CD4-positive, alpha-beta memory T cell (primary cell): ENCODE measurements at regions not wholly inside any gene's neighbourhood (a gene's known extent, or its start where the extent isn't known, plus 50 kb on each side); places are given as distances from the start of the nearest gene placed in this dataset.
A peak's percentile ranks its signal among the peaks of the same experiment; 100 is the strongest.

Experiments
- CTCF ChIA-PET: fragments of 350-600 bp; sonication (Branson Sonifier 250); formaldehyde crosslinking; loops from one replicate; lab custom pipeline; 2021; ENCODE audit warnings: inconsistent platforms; ENCODE audit not compliant: partially characterized antibody; lab: Charles Lee
- POLR2A ChIA-PET: fragments of 350-600 bp; sonication (Branson Sonifier 250); formaldehyde crosslinking; loops from one replicate; lab custom pipeline; 2021; ENCODE audit not compliant: partially characterized antibody; lab: Charles Lee
- DNase-seq, 5 donors: peaks; one replicate each; pipeline versions ENCODE4 v3.0.0 to v3.0.0-alpha.2; 2020 to 2022; ENCODE audit warnings: mixed read lengths in 1 of 5
- H3K27ac ChIP-seq: one replicate; pipeline ENCODE4 v1.7.0; 2013; ENCODE audit warnings: low read depth, low read length
- H3K27me3 ChIP-seq: 2 replicates; pipeline ENCODE4 v1.7.0; 2013; ENCODE audit warnings: mild to moderate bottlenecking, low read length, moderate library complexity; ENCODE audit not compliant: insufficient read depth
- H3K36me3 ChIP-seq: 2 replicates; pipeline ENCODE4 v1.7.0; 2013; ENCODE audit warnings: mild to moderate bottlenecking, low read length, moderate library complexity; ENCODE audit not compliant: insufficient read depth
- H3K4me1 ChIP-seq: 2 replicates; pipeline ENCODE4 v1.7.0; 2013; ENCODE audit warnings: mild to moderate bottlenecking, low read length, moderate library complexity; ENCODE audit not compliant: insufficient read depth
- H3K4me3 ChIP-seq, 2 donors: one replicate each; pipeline ENCODE4 v1.7.0; 2013; ENCODE audit warnings: low read length in 2 of 2, mild to moderate bottlenecking in 1 of 2
- H3K9me3 ChIP-seq, 2 donors: one replicate each; pipeline ENCODE4 v1.7.0; 2013; ENCODE audit warnings: low read length in 2 of 2, control low read depth in 1 of 2; ENCODE audit not compliant: control insufficient read depth in 1 of 2
- H3K27ac Mint-ChIP-seq, 7 donors: one replicate each; pipeline ENCODE4 v1.8.0; 2020 to 2021; ENCODE audit warnings: mixed read lengths in 7 of 7, mild to moderate bottlenecking in 6 of 7, inconsistent platforms in 3 of 7, moderate library complexity in 3 of 7
- H3K27me3 Mint-ChIP-seq, 2 donors: one replicate each; pipeline ENCODE4 v1.8.0; 2020 to 2021; ENCODE audit warnings: mixed read lengths in 2 of 2
- H3K36me3 Mint-ChIP-seq, 2 donors: one replicate each; pipeline ENCODE4 v1.8.0; 2020 to 2021; ENCODE audit warnings: mixed read lengths in 2 of 2, inconsistent platforms in 1 of 2, mild to moderate bottlenecking in 1 of 2
- H3K4me1 Mint-ChIP-seq, 4 donors: one replicate each; pipeline ENCODE4 v1.8.0; 2020 to 2021; ENCODE audit warnings: mixed read lengths in 4 of 4, mild to moderate bottlenecking in 1 of 4
- H3K4me3 Mint-ChIP-seq, 8 donors: one replicate each; pipeline ENCODE4 v1.8.0; 2020 to 2021; ENCODE audit warnings: mixed read lengths in 8 of 8, mild to moderate bottlenecking in 7 of 8, moderate library complexity in 6 of 8, inconsistent platforms in 3 of 8
- H3K9me3 Mint-ChIP-seq, 8 donors: one replicate each; pipeline ENCODE4 v1.8.0; 2020 to 2021; ENCODE audit warnings: mixed read lengths in 8 of 8, mild to moderate bottlenecking in 5 of 8, inconsistent platforms in 3 of 8, moderate library complexity in 1 of 8
- intact Hi-C: fragments of 100-400 bp; cut with micrococcal nuclease; formaldehyde crosslinking; loops from one replicate; pipeline ENCODE4 v1.15.1; 2023

- H3K27ac ChIP-seq: no peak overlapping the region
- ChIA-PET CTCF (interaction anchor here (1.1 kb wide), 1 partner anchor 94 kb away, joined by 3 read pairs; no protein-coding TSS in a partner anchor), POLR2A (interaction anchor here (1.5 kb wide), 1 partner anchor 69 kb away, joined by 4 read pairs; no protein-coding TSS in a partner anchor)
- Mint-ChIP-seq H3K9me3 (peaks cover 0 to 20% (median 12%) of the 10 kb centered on the region in 8 donors), H3K27me3 (no peaks in the 10 kb centered on the region), H3K27ac (peak overlapping the region in 1 of 7 donors; percentile 68), H3K36me3 (peaks cover 0 to 9% of the 10 kb centered on the region in 2 donors), H3K4me1 (peaks cover 11 to 29% (median 14%) of the 10 kb centered on the region in 4 donors), H3K4me3 (no peak overlapping the region)
- H3K4me3 ChIP-seq: no peak overlapping the region
- H3K27me3 ChIP-seq: no peaks in the 10 kb centered on the region
- peaks cover 24% of the 10 kb centered on the region for H3K4me1 ChIP-seq
- no peak for DNase-seq
- no peaks in the 10 kb centered on the region for H3K9me3 ChIP-seq
- no peaks in the 10 kb centered on the region for H3K36me3 ChIP-seq
- intact Hi-C loops: no loop called here
Measured at GRCh38 chr21:34018185-34018584, 55.2 kb upstream of the MRPS6 start.

- POLR2A ChIA-PET: interaction anchor here (1.1 to 1.5 kb wide), 2 partner anchors 68 to 215 kb away, joined by 3 to 4 read pairs; no protein-coding TSS in a partner anchor
- peak overlapping the region in 1 of 8 donors; percentile 6 for H3K4me3 Mint-ChIP-seq
- peaks cover 0 to 24% (median 14%) of the 10 kb centered on the region in 8 donors for H3K9me3 Mint-ChIP-seq
- CTCF ChIA-PET: interaction anchor here (1.1 kb wide), 2 partner anchors 93 to 331 kb away, joined by 3 read pairs; no protein-coding TSS in a partner anchor
- peak overlapping the region in 1 of 7 donors; percentile 37 for H3K27ac Mint-ChIP-seq
- H3K4me1 Mint-ChIP-seq: peaks cover 11 to 29% (median 13%) of the 10 kb centered on the region in 4 donors
- H3K27me3 ChIP-seq: no peaks in the 10 kb centered on the region
- intact Hi-C loops: no loop called here
- H3K27ac ChIP-seq: no peak overlapping the region
- no peak for DNase-seq
- no peak overlapping the region for H3K4me3 ChIP-seq
- H3K4me1 ChIP-seq: peaks cover 15% of the 10 kb centered on the region
- no peaks in the 10 kb centered on the region for H3K27me3 Mint-ChIP-seq
- H3K36me3 Mint-ChIP-seq: peaks cover 0 to 9% of the 10 kb centered on the region in 2 donors
- H3K36me3 ChIP-seq: no peaks in the 10 kb centered on the region
- H3K9me3 ChIP-seq: no peaks in the 10 kb centered on the region
Measured at GRCh38 chr21:34017039-34017961, 56.1 kb upstream of the MRPS6 start.

GRCh38 chr21:34012640-34013039 lies 60.7 kb upstream of the MRPS6 start:
- no peaks in the 10 kb centered on the region for H3K4me1 ChIP-seq
- H3K27ac ChIP-seq: no peak overlapping the region
- Mint-ChIP-seq H3K36me3 (peaks cover 3 to 17% of the 10 kb centered on the region in 2 donors), H3K4me1 (peaks cover 7 to 13% (median 9%) of the 10 kb centered on the region in 4 donors), H3K4me3 (no peak overlapping the region), H3K9me3 (peaks cover 3 to 37% (median 31%) of the 10 kb centered on the region in 8 donors), H3K27me3 (no peaks in the 10 kb centered on the region), H3K27ac (no peak overlapping the region)
- no peak overlapping the region for H3K4me3 ChIP-seq
- no peaks in the 10 kb centered on the region for H3K36me3 ChIP-seq
- no peaks in the 10 kb centered on the region for H3K9me3 ChIP-seq
- POLR2A ChIA-PET: no interaction called here
- CTCF ChIA-PET: no interaction called here
- H3K27me3 ChIP-seq: no peaks in the 10 kb centered on the region
- DNase-seq: no peak
- intact Hi-C loops: no loop called here

- POLR2A ChIA-PET: no interaction called here
- intact Hi-C loops: no loop called here
Measured at GRCh38 chr21:34011660-34012059, 61.7 kb upstream of the MRPS6 start.

GRCh38 chr21:34009193-34009592 lies 64.2 kb upstream of the MRPS6 start:
- CTCF ChIA-PET: no interaction called here
- Mint-ChIP-seq H3K4me1 (peaks cover 4 to 12% (median 9%) of the 10 kb centered on the region in 4 donors), H3K27ac (no peak overlapping the region), H3K4me3 (no peak overlapping the region), H3K9me3 (peaks cover 3 to 27% (median 23%) of the 10 kb centered on the region in 8 donors), H3K36me3 (peaks cover 3 to 12% of the 10 kb centered on the region in 2 donors), H3K27me3 (no peaks in the 10 kb centered on the region)
- POLR2A ChIA-PET: no interaction called here
- no peak overlapping the region for H3K27ac ChIP-seq
- intact Hi-C loops: no loop called here
- no peaks in the 10 kb centered on the region for H3K9me3 ChIP-seq
- H3K4me1 ChIP-seq: no peaks in the 10 kb centered on the region
- H3K4me3 ChIP-seq: no peak overlapping the region
- H3K36me3 ChIP-seq: no peaks in the 10 kb centered on the region
- no peak for DNase-seq
- H3K27me3 ChIP-seq: no peaks in the 10 kb centered on the region

More at GRCh38 chr21:34011660-34012059, 61.7 kb upstream of the MRPS6 start:
- Histone ChIP-seq H3K4me1 (no peaks in the 10 kb centered on the region), H3K4me3 (no peak overlapping the region), H3K36me3 (no peaks in the 10 kb centered on the region), H3K9me3 (no peaks in the 10 kb centered on the region), H3K27ac (no peak overlapping the region), H3K27me3 (no peaks in the 10 kb centered on the region)
- no peak for DNase-seq
- H3K27ac Mint-ChIP-seq: no peak overlapping the region
- H3K4me1 Mint-ChIP-seq: peaks cover 4 to 12% (median 9%) of the 10 kb centered on the region in 4 donors
- H3K4me3 Mint-ChIP-seq: no peak overlapping the region
- H3K27me3 Mint-ChIP-seq: no peaks in the 10 kb centered on the region
- peaks cover 3 to 37% (median 31%) of the 10 kb centered on the region in 8 donors for H3K9me3 Mint-ChIP-seq
- peaks cover 3 to 17% of the 10 kb centered on the region in 2 donors for H3K36me3 Mint-ChIP-seq
- CTCF ChIA-PET: no interaction called here

GRCh38 chr21:34008618-34009017 lies 64.8 kb upstream of the MRPS6 start:
- H3K9me3 Mint-ChIP-seq: peaks cover 3 to 26% (median 20%) of the 10 kb centered on the region in 8 donors
- H3K4me1 Mint-ChIP-seq: peaks cover 4 to 12% (median 9%) of the 10 kb centered on the region in 4 donors
- no peaks in the 10 kb centered on the region for H3K4me1 ChIP-seq
- H3K4me3 Mint-ChIP-seq: no peak overlapping the region
- no peak for DNase-seq
- no peaks in the 10 kb centered on the region for H3K27me3 Mint-ChIP-seq
- H3K36me3 Mint-ChIP-seq: peaks cover 3 to 9% of the 10 kb centered on the region in 2 donors
- H3K27ac ChIP-seq: no peak overlapping the region
- intact Hi-C loops: no loop called here
- H3K4me3 ChIP-seq: no peak overlapping the region
- no peaks in the 10 kb centered on the region for H3K27me3 ChIP-seq
- peak overlapping the region in 1 of 7 donors; percentile 9 for H3K27ac Mint-ChIP-seq
- no peaks in the 10 kb centered on the region for H3K36me3 ChIP-seq
- POLR2A ChIA-PET: no interaction called here
- H3K9me3 ChIP-seq: no peaks in the 10 kb centered on the region
- CTCF ChIA-PET: no interaction called here

- CTCF ChIA-PET: interaction anchor here (0.8 kb wide), 1 partner anchor 33 kb away, joined by 3 read pairs; no protein-coding TSS in a partner anchor
- no peak overlapping the region for H3K27ac Mint-ChIP-seq
Measured at GRCh38 chr21:34006611-34007168, 66.7 kb upstream of the MRPS6 start.

More at GRCh38 chr21:34006611-34007168, 66.7 kb upstream of the MRPS6 start:
- no peak for DNase-seq
- Histone ChIP-seq H3K9me3 (no peaks in the 10 kb centered on the region), H3K4me3 (no peak overlapping the region), H3K27ac (no peak overlapping the region), H3K36me3 (no peaks in the 10 kb centered on the region), H3K27me3 (no peaks in the 10 kb centered on the region), H3K4me1 (no peaks in the 10 kb centered on the region)
- peaks cover 4 to 12% (median 9%) of the 10 kb centered on the region in 4 donors for H3K4me1 Mint-ChIP-seq
- peaks cover 3 to 18% (median 10%) of the 10 kb centered on the region in 8 donors for H3K9me3 Mint-ChIP-seq
- H3K36me3 Mint-ChIP-seq: peaks cover 3 to 9% of the 10 kb centered on the region in 2 donors
- intact Hi-C loops: no loop called here
- no peak overlapping the region for H3K4me3 Mint-ChIP-seq
- POLR2A ChIA-PET: no interaction called here
- H3K27me3 Mint-ChIP-seq: no peaks in the 10 kb centered on the region
